GM12891 (cell line): ENCODE measurements at regions not wholly inside any gene's neighbourhood (a gene's known extent, or its start where the extent isn't known, plus 50 kb on each side); places are given as distances from the start of the nearest gene placed in this dataset.

Experiments
- DNase-seq: peaks from one replicate; pipeline ENCODE4 v3.0.0; 2011; ENCODE audit warnings: low spot score; ENCODE audit not compliant: insufficient read length
- FAIRE-seq: peaks from 2 replicates; lab custom pipeline; 2011; peaks lifted over from hg19 to GRCh38; lab: Jason Lieb, UNC
- PAX5 ChIP-seq: IDR thresholded peaks from 2 replicates; pipeline ENCODE4 v1.6.1; 2011; ENCODE audit warnings: low read length, moderate library complexity, mild to moderate bottlenecking; ENCODE audit not compliant: insufficient read depth, severe bottlenecking
- POLR2A ChIP-seq: IDR thresholded peaks from 2 replicates; pipeline ENCODE4 v1.6.1; 2011; ENCODE audit warnings: low read depth, low read length, control low read depth
- POLR2AphosphoS5 ChIP-seq: IDR thresholded peaks from 2 replicates; pipeline ENCODE4 v1.6.1; 2011; ENCODE audit warnings: low read depth, low read length, control low read depth
- POU2F2 ChIP-seq: IDR thresholded peaks from 2 replicates; pipeline ENCODE4 v1.6.1; 2011; ENCODE audit warnings: low read depth, mild to moderate bottlenecking, control low read depth, low read length, moderate library complexity
- SPI1 ChIP-seq: IDR thresholded peaks from 2 replicates; pipeline ENCODE4 v1.6.1; 2011; ENCODE audit warnings: low read depth, low read length, control low read depth
- TAF1 ChIP-seq: IDR thresholded peaks from 2 replicates; pipeline ENCODE4 v1.6.1; 2011; ENCODE audit warnings: low read depth, low read length, control low read depth

- DNase-seq (no peak), FAIRE-seq (no peak)
- no peak for TF ChIP-seq POLR2AphosphoS5
- TF ChIP-seq TAF1 = no peak
- no peak for TF ChIP-seq POU2F2
Observed at GRCh38 chr5:62731022-62731421, 152.4 kb downstream of the LRRC70 start.

GRCh38 chr5:62729675-62730074, 151.1 kb downstream of the LRRC70 start:
- TF ChIP-seq PAX5 = no peak
- no peak for TF ChIP-seq POU2F2
- TF ChIP-seq TAF1 = no peak
- TF ChIP-seq POLR2A = no peak
- TF ChIP-seq SPI1 = no peak
- TF ChIP-seq POLR2AphosphoS5 = no peak
- DNase-seq (no peak), FAIRE-seq (no peak)

GRCh38 chr5:62727861-62728260, 149.2 kb downstream of the LRRC70 start:
- FAIRE-seq = no peak
- TF ChIP-seq POLR2AphosphoS5 (no peak), TAF1 (no peak), POU2F2 (no peak), PAX5 (no peak), SPI1 (no peak), POLR2A (no peak)
- no peak for DNase-seq

- no peak for FAIRE-seq
- TF ChIP-seq SPI1 (no peak), TAF1 (no peak), PAX5 (no peak), POU2F2 (no peak), POLR2A (no peak), POLR2AphosphoS5 (no peak)
- no peak for DNase-seq
Observed at GRCh38 chr5:62727184-62727583, 148.6 kb downstream of the LRRC70 start.

GRCh38 chr5:62722360-62722759, 143.7 kb downstream of the LRRC70 start:
- FAIRE-seq (no peak), DNase-seq (no peak)
- no peak for TF ChIP-seq POLR2AphosphoS5

GRCh38 chr5:62720031-62720441, 141.4 kb downstream of the LRRC70 start:
- TF ChIP-seq SPI1 (no peak), TAF1 (no peak), POLR2A (no peak), POLR2AphosphoS5 (no peak), POU2F2 (no peak), PAX5 (no peak)
- FAIRE-seq (peak; percentile 79), DNase-seq (peak; percentile 25)

- TF ChIP-seq POU2F2 (no peak), POLR2AphosphoS5 (no peak), POLR2A (no peak), SPI1 (no peak), TAF1 (no peak), PAX5 (no peak)
- FAIRE-seq (no peak), DNase-seq (no peak)
Observed at GRCh38 chr5:62719061-62719720, 140.6 kb downstream of the LRRC70 start.

- no peak for TF ChIP-seq POU2F2
- no peak for TF ChIP-seq PAX5
- no peak for FAIRE-seq
- no peak for DNase-seq
Observed at GRCh38 chr5:62718324-62718723, 139.7 kb downstream of the LRRC70 start.

- no peak for FAIRE-seq
- TF ChIP-seq POU2F2 (no peak), POLR2AphosphoS5 (no peak), POLR2A (no peak), TAF1 (no peak), SPI1 (no peak), PAX5 (no peak)
- no peak for DNase-seq
Observed at GRCh38 chr5:62717301-62717933, 138.8 kb downstream of the LRRC70 start.

- FAIRE-seq (no peak), DNase-seq (no peak)
- TF ChIP-seq PAX5 (no peak), POU2F2 (no peak), TAF1 (no peak), SPI1 (no peak), POLR2A (no peak), POLR2AphosphoS5 (no peak)
Observed at GRCh38 chr5:62714296-62714695, 135.7 kb downstream of the LRRC70 start.
